Ascending aorta (tissue), 2 donors: ENCODE measurements at regions not wholly inside any gene's neighbourhood (a gene's known extent, or its start where the extent isn't known, plus 50 kb on each side); places are given as distances from the start of the nearest gene placed in this dataset.
A peak's percentile ranks its signal among the peaks of the same experiment; 100 is the strongest.

Source experiments
- DNase-seq, 2 donors: peaks; one replicate each; pipeline ENCODE4 v3.0.0-alpha.2; 2019; ENCODE audit warnings: low spot score in 2 of 2
- H3K27ac ChIP-seq, 2 donors: fragments of 200-600 bp; sonication (generic); one replicate each; pipeline ENCODE4 v1.5.1; 2016 to 2017; ENCODE audit warnings: mild to moderate bottlenecking in 1 of 2
- H3K27me3 ChIP-seq: fragments of 200-600 bp; sonication (generic); one replicate; pipeline ENCODE4 v1.5.1; 2017
- H3K36me3 ChIP-seq, 2 donors: fragments of 200-600 bp; sonication (generic); one replicate each; pipeline ENCODE4 v1.5.1; 2016
- H3K4me1 ChIP-seq, 2 donors: fragments of 200-600 bp; sonication (generic); one replicate each; pipeline ENCODE4 v1.5.1; 2016 to 2017; ENCODE audit warnings: mild to moderate bottlenecking in 1 of 2
- H3K4me3 ChIP-seq, 2 donors: fragments of 200-600 bp; sonication (generic); one replicate each; pipeline ENCODE4 v1.5.1; 2016 to 2017; ENCODE audit warnings: mild to moderate bottlenecking in 1 of 2
- H3K9me3 ChIP-seq, 2 donors: fragments of 200-600 bp; sonication (generic); one replicate each; pipeline ENCODE4 v1.5.1; 2016
- CTCF ChIP-seq, 3 experiments: fragments of 200-600 bp in 2 of 3; fragments of 450-650 bp in 1 of 3; sonication (generic) in 2 of 3; IDR thresholded peaks; one replicate each; pipeline ENCODE4 v1.5.1; 2016 to 2019; ENCODE audit warnings: antibody characterized with exemption in 3 of 3, mild to moderate bottlenecking in 1 of 3, moderate library complexity in 1 of 3
- intact Hi-C: fragments of 100-400 bp; cut with DNase I; formaldehyde crosslinking; loops from one replicate; pipeline ENCODE4 v1.15.1; 2023

- no peaks in the 10 kb centered on the region for H3K36me3 ChIP-seq
- no peaks in the 10 kb centered on the region for H3K9me3 ChIP-seq
- H3K4me1 ChIP-seq: no peaks in the 10 kb centered on the region
- intact Hi-C loops: no loop called here
- H3K4me3 ChIP-seq: no peak overlapping the region
- H3K27me3 ChIP-seq: no peaks in the 10 kb centered on the region
- H3K27ac ChIP-seq: no peak overlapping the region
- DNase-seq: no peak
- TF ChIP-seq CTCF (IDR thresholded peaks at IDR 0.05): no peak
Measured at GRCh38 chr4:138553001-138553845, 311.1 kb upstream of the SLC7A11 start.

GRCh38 chr4:138542191-138542776 lies 300.1 kb upstream of the SLC7A11 start:
- no peak overlapping the region for H3K27ac ChIP-seq
- no peak overlapping the region for H3K4me3 ChIP-seq
- peaks cover 0 to 13% of the 10 kb centered on the region in 2 donors for H3K4me1 ChIP-seq
- H3K36me3 ChIP-seq: no peaks in the 10 kb centered on the region
- no peak for DNase-seq
- no peaks in the 10 kb centered on the region for H3K9me3 ChIP-seq
- no peak for TF ChIP-seq CTCF (IDR thresholded peaks at IDR 0.05)
- no peaks in the 10 kb centered on the region for H3K27me3 ChIP-seq
- intact Hi-C loops: no loop called here

GRCh38 chr4:138540056-138540800 lies 298.1 kb upstream of the SLC7A11 start:
- TF ChIP-seq CTCF (IDR thresholded peaks at IDR 0.05): no peak

GRCh38 chr4:138538743-138539142 lies 296.6 kb upstream of the SLC7A11 start:
- H3K36me3 ChIP-seq: no peaks in the 10 kb centered on the region
- no peaks in the 10 kb centered on the region for H3K9me3 ChIP-seq
- peaks cover 0 to 13% of the 10 kb centered on the region in 2 donors for H3K4me1 ChIP-seq
- H3K27ac ChIP-seq: no peak overlapping the region
- intact Hi-C loops: no loop called here
- no peak for DNase-seq
- H3K4me3 ChIP-seq: no peak overlapping the region
- no peak for TF ChIP-seq CTCF (IDR thresholded peaks at IDR 0.05)
- H3K27me3 ChIP-seq: no peaks in the 10 kb centered on the region

More at GRCh38 chr4:138540056-138540800, 298.1 kb upstream of the SLC7A11 start:
- H3K4me3 ChIP-seq: no peak overlapping the region
- no peak for DNase-seq
- peaks cover 0 to 13% of the 10 kb centered on the region in 2 donors for H3K4me1 ChIP-seq
- no peaks in the 10 kb centered on the region for H3K36me3 ChIP-seq
- intact Hi-C loops: no loop called here
- H3K9me3 ChIP-seq: no peaks in the 10 kb centered on the region
- no peaks in the 10 kb centered on the region for H3K27me3 ChIP-seq
- H3K27ac ChIP-seq: peak overlapping the region in 1 of 2 donors; percentile 49

- Histone ChIP-seq H3K27me3 (no peaks in the 10 kb centered on the region), H3K9me3 (no peaks in the 10 kb centered on the region), H3K4me1 (peaks cover 0 to 13% of the 10 kb centered on the region in 2 donors), H3K36me3 (no peaks in the 10 kb centered on the region), H3K27ac (no peak overlapping the region), H3K4me3 (no peak overlapping the region)
- intact Hi-C loops: no loop called here
- no peak for DNase-seq
- no peak for TF ChIP-seq CTCF (IDR thresholded peaks at IDR 0.05)
Measured at GRCh38 chr4:138537731-138538490, 295.8 kb upstream of the SLC7A11 start.
